ENCODE measurements at regions not wholly inside any gene's neighbourhood (a gene's known extent, or its start where the extent isn't known, plus 50 kb on each side); places are given as distances from the start of the nearest gene placed in this dataset.

GRCh38 chr13:107999751-108000150 lies 215.6 kb downstream of the LIG4 start:
- Histone ChIP-seq H4K20me1 (ENCODE audit: insufficient read depth) (no peaks in the 10 kb centered on the region), H3K36me3 (ENCODE audit: low read depth) (no peaks in the 10 kb centered on the region), H3K4me2 (no peak overlapping the region), H2AFZ (no peak overlapping the region), H3K4me1 (replicated peaks; ENCODE audit: insufficient read depth) (peaks cover 8% of the 10 kb centered on the region), H3K9me3 (ENCODE audit: insufficient read depth, low read depth) (peaks cover 3% of the 10 kb centered on the region; the same call in 1 of the 2 replicates), H3F3A (ENCODE audit: insufficient read depth, low read depth) (no peaks in the 10 kb centered on the region), H3K79me2 (ENCODE audit: low read depth) (no peaks in the 10 kb centered on the region), H3K27me3 (ENCODE audit: insufficient read depth, low read depth) (no peaks in the 10 kb centered on the region), H3K9me2 (ENCODE audit: insufficient read depth) (no peaks in the 10 kb centered on the region), H3K4me3 (no peak overlapping the region), H3K27ac (no peak overlapping the region)
- ChIA-PET POLR2A (ENCODE audit: unreplicated experiment) (no interaction called here), CTCF (no interaction called here)
- DNase-seq = no peak
- no TSS peak for BruUV-seq (replicated peaks)
- intact Hi-C loops (cut with micrococcal nuclease; ENCODE audit: unreplicated experiment) = no loop called here
- TF ChIP-seq, protein P1, sequence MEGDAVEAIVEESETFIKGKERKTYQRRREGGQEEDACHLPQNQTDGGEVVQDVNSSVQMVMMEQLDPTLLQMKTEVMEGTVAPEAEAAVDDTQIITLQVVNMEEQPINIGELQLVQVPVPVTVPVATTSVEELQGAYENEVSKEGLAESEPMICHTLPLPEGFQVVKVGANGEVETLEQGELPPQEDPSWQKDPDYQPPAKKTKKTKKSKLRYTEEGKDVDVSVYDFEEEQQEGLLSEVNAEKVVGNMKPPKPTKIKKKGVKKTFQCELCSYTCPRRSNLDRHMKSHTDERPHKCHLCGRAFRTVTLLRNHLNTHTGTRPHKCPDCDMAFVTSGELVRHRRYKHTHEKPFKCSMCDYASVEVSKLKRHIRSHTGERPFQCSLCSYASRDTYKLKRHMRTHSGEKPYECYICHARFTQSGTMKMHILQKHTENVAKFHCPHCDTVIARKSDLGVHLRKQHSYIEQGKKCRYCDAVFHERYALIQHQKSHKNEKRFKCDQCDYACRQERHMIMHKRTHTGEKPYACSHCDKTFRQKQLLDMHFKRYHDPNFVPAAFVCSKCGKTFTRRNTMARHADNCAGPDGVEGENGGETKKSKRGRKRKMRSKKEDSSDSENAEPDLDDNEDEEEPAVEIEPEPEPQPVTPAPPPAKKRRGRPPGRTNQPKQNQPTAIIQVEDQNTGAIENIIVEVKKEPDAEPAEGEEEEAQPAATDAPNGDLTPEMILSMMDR (conservative IDR thresholded peaks at IDR 0.05) = no peak
- no peak for TF ChIP-seq EZH2 (IDR thresholded peaks at IDR 0.05; ENCODE audit: low read depth)

DNA sequence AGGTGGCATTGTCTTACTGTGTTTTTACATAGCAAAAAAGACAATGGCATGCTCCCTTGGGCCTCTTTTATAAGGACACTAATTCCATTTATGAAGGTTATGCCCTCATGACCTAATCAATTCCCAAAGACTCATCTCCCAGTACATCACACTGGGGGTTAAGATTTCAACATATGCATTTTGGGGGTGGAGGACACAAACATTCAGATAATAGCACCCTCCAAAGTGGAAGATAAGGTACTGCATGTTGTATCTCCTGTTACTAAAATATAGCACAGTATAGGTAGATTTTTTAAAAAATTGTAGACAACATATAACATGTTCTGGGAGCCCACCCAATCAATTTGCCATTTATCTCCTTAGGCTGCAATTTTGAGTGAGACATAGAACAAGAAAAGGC lies 221.2 kb downstream of the LIG4 start:
- H3K27ac ChIP-seq = no peak overlapping the region
- ChIA-PET CTCF (no interaction called here), POLR2A (ENCODE audit: unreplicated experiment) (no interaction called here)
- H3K4me3 ChIP-seq = no peak overlapping the region
- H2AFZ ChIP-seq = no peak overlapping the region
- no peaks in the 10 kb centered on the region for H3F3A ChIP-seq (ENCODE audit: insufficient read depth, low read depth)
- no peaks in the 10 kb centered on the region for H4K20me1 ChIP-seq (ENCODE audit: insufficient read depth)
- no peak overlapping the region for H3K4me2 ChIP-seq
- TF ChIP-seq, protein P1 (conservative IDR thresholded peaks at IDR 0.05) = no peak
- TF ChIP-seq EZH2 (IDR thresholded peaks at IDR 0.05; ENCODE audit: low read depth) = no peak
- peaks cover 3% of the 10 kb centered on the region; the same call in 1 of the 2 replicates for H3K9me3 ChIP-seq (ENCODE audit: insufficient read depth, low read depth)
- DNase-seq = no peak
- H3K27me3 ChIP-seq (ENCODE audit: insufficient read depth, low read depth) = no peaks in the 10 kb centered on the region
- no peaks in the 10 kb centered on the region for H3K79me2 ChIP-seq (ENCODE audit: low read depth)
- H3K9me2 ChIP-seq (ENCODE audit: insufficient read depth) = no peaks in the 10 kb centered on the region; the same call in 1 of the 2 replicates
- no TSS peak for BruUV-seq (replicated peaks)
- peaks cover 13% of the 10 kb centered on the region for H3K4me1 ChIP-seq (replicated peaks; ENCODE audit: insufficient read depth)
- intact Hi-C loops (cut with micrococcal nuclease; ENCODE audit: unreplicated experiment) = no loop called here
- H3K36me3 ChIP-seq (ENCODE audit: low read depth) = no peaks in the 10 kb centered on the region

DNA sequence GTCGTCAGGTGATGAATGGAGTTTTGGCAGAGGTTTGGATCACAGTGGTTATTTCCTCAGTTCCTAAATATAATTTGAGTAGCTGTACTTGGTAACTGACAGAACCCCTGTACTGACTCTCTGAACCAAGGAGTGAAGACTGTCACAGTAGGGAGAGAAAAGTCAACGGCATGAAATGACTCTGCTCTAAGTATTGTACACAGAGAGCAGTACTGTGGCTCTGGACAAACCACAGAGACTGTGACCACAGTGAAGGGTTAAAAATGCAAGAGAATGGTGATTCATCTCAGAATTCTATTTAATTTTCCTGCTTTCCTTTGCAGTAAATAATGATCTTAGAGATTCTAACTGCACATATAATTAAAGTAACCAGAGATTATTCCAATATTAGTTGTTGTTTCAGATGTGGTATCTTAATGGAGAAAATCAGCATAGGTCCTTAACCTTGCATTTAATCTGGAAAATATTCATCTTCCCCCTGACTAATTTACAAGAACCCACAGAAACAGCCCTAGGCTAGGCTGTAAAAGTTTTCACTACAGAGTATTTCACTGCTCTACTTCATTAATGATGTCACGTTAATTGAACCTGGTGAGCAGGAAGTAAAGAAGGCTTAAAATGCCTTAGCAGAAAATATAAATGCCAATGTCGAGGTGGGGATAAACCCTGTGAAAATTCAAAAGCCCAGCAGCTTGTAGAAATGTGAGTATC lies 221.9 kb downstream of the LIG4 start:
- ChIA-PET POLR2A (ENCODE audit: unreplicated experiment) (no interaction called here), CTCF (no interaction called here)
- no peaks in the 10 kb centered on the region for H3F3A ChIP-seq (ENCODE audit: insufficient read depth, low read depth)

More for the DNA sequence above, 221.9 kb downstream of the LIG4 start:
- Histone ChIP-seq H3K79me2 (ENCODE audit: low read depth) (no peaks in the 10 kb centered on the region), H3K4me2 (no peak overlapping the region), H3K27me3 (ENCODE audit: insufficient read depth, low read depth) (no peaks in the 10 kb centered on the region), H3K27ac (0 out of 2 replicates have a peak overlapping the region, but pooled peaks have one; percentile 4), H2AFZ (no peak overlapping the region), H3K4me1 (replicated peaks; ENCODE audit: insufficient read depth) (peaks cover 13% of the 10 kb centered on the region), H3K4me3 (no peak overlapping the region), H3K36me3 (ENCODE audit: low read depth) (no peaks in the 10 kb centered on the region), H3K9me2 (ENCODE audit: insufficient read depth) (peaks cover 4% of the 10 kb centered on the region), H4K20me1 (ENCODE audit: insufficient read depth) (no peaks in the 10 kb centered on the region), H3K9me3 (ENCODE audit: insufficient read depth, low read depth) (no peaks in the 10 kb centered on the region)
- intact Hi-C loops (cut with micrococcal nuclease; ENCODE audit: unreplicated experiment) = no loop called here
- no TSS peak for BruUV-seq (replicated peaks)
- peak in 1 of 2 experiments; percentile 55 for DNase-seq
- no peak for TF ChIP-seq EZH2 (IDR thresholded peaks at IDR 0.05; ENCODE audit: low read depth)
- TF ChIP-seq, protein P1 (conservative IDR thresholded peaks at IDR 0.05) = no peak
